GM11168 (cell line): ENCODE measurements at regions not wholly inside any gene's neighbourhood (a gene's known extent, or its start where the extent isn't known, plus 50 kb on each side); places are given as distances from the start of the nearest gene placed in this dataset.
"Not testable (repeated sequence)": the region's sequence is repeated elsewhere in the genome, so short reads cannot be mapped to it uniquely, and the experiment has no call there.

Experiments used
- in situ Hi-C: fragments of 300-500 bp; cut with MboI; formaldehyde crosslinking; loops from one replicate; pipeline ENCODE4 v1.12.0; 2022; ENCODE audit warnings: low sequenced_read_pairs; ENCODE audit not compliant: unreplicated experiment

DNA sequence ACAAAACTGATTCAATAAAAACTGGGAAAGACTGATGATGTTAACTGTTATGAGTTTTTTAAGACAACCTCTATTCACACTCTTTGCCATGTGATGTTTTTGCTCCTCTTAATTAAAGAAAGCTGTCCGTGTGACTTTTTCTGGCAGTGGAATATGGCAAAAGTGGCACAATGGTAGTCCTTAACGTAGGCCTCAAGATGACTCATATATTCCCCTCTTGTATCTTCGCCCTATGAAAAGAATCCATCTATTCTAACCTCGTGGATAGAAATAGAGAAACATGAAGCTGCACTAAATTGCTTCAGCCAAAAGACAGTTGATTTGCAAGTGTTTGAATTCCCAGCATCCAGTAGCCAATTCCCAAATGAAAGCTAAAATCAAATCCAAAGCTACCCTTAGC lies 603.8 kb upstream of the PCDH7 start:
- in situ Hi-C loops, result no loop called here

DNA sequence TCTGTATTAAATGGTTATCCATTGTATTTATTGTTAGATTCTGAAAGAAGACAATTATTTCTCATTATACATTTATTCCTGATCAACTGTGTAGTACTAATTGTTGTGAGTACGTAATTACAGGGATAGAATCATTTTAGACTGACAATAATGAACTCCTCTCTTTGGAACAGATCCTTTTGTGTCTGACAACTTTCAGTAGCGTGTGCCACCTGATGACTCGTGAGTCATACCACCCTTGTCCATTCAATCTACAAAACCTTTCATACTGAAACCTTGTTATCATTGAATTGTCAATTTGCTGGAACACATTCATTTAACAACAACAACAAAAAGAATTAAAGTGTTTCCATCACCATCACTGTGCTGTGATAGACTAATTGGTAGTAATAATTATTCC lies 602.7 kb upstream of the PCDH7 start:
- in situ Hi-C loops, result no loop called here

DNA sequence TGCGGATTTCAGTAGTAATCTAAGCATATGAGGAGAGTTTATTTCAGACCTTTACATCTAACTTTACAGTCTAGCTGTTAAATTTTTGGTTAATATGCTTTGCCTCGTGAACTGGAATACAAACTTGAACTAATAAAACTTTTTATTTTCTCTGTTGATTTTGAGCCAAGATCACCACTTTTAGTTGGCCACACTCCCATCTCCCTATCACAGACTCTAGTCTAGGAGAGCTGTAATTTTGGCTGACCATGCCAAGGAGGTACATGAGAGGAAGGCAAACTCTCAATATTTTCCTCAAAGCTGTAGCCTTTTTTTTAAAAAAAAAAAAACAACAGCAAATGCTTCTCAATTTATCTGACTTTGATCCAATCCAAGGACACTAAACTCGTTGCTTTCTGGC lies 597.5 kb upstream of the PCDH7 start:
- in situ Hi-C loops, result no loop called here

DNA sequence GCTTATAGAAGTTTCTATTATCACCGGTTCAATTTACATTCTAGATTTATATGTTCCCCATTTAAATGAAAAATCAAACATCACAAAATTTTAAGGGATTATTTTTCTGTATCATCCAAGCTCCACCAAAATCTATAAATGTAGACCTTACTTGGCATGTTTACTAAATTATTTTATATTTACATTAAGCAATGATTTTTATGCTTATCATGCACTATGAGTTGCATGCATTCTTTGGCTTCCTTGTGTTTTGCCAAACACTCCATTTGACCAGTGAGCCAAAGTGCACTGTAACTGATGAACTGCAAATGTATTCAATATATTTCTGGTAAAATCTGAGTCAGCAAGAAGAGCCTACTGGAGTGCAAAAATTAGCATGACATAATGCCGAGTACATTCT lies 595.5 kb upstream of the PCDH7 start:
- in situ Hi-C loops, result not testable (repeated sequence)

DNA sequence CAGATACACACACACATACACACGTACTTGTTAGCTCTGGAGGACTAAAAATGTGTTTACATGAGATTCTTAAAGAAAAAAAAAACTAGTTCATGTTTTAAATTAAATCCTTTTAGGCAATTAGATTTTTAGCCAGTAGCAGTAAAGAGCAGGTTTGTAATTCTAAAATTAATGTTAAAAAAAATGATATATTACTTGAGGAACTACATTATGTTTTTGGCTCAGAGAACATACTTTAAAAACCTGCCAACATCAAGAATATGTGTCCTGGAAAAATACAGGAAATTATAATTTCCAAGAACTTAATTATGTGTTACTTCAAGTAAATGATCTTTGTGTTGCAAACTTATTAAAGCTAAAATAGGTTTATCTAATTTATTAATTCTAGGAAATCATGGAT lies 594.3 kb upstream of the PCDH7 start:
- in situ Hi-C loops, result no loop called here

DNA sequence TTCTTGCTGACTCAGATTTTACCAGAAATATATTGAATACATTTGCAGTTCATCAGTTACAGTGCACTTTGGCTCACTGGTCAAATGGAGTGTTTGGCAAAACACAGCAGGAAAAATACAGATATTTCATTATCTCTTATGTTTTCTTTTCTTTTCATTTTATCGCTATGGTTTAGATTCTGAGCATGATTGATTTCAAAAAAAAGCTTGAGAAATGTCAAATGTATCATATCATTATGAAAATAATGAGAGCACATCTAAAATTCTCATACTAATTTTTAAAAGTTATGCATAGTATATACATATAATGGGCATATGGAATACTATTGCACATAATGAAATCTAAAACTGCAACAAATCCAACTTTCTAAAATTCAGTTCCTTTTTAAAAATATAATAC lies 593.8 kb upstream of the PCDH7 start:
- in situ Hi-C loops, result no loop called here

DNA sequence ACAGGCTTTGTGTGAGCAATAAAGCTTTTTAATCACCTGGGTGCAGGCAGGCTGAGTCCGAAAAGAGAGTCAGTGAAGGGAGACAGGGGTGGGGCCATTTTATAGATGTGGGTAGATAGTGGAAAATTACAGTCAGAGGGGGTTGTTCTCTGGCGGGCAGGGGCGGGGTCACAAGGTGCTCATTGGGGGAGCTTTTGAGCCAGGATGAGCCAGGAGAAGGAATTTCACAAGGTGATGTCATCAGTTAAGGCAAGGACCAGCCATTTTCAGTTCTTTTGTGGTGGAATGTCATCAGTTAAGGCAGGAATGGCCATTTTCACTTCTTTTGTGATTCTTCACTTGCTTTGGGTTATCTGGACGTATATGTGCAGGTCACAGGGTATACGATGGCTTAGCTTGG lies 571.3 kb upstream of the PCDH7 start:
- in situ Hi-C loops, result not testable (repeated sequence)

DNA sequence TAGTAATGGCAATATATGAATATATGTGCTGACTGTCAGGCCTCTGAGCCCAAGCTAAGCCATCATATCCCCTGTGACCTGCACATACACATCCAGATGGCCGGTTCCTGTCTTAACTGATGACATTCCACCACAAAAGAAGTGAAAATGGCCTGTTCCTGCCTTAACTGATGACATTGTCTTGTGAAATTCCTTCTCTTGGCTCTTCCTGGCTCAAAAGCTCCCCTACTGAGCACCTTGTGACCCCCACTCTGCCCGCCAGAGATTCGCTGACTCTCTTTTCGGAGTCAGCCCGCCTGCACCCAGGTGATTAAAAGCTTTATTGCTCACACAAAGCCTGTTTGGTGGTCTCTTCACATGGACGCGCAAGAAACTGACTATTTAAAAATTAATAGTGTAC lies 570.6 kb upstream of the PCDH7 start:
- in situ Hi-C loops, result not testable (repeated sequence)

DNA sequence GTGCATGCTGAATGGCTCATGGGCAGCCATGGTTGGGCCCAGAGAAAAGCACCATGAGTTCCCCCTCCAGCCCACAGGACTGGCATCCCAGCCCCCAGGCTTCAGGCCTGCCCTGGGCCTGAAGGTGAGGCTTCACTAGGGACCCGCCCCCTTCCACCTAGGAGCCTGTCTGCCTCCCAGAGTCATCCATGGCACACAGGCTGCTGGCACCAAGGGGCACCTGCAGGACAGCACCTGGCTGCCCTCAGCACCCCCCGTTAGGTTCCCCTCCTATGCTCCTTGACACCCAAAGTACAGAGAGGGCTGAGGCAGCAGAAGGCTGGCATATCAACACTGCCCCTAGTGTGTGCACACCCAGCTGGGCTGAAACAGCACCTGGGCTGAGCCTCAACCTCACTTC lies 566.7 kb upstream of the PCDH7 start:
- in situ Hi-C loops, result no loop called here

DNA sequence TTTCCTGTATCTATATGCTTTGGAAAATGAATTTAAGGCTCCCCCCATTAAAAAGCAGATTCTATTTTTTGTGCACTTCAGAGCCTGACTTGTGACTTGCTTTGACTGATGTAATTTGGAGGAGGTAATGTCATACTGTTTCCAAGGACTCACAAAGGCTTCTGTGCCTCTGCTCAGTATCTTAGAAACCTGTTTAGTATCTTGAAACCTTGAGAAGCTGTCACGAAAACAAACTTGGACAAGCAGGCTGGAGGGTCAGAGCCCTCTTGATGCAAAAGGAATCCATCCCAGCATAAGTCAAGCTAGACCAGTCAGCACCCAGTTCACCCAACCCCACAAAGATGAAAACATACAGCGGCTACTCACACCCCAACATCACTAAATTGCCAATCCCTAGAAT lies 560.0 kb upstream of the PCDH7 start:
- in situ Hi-C loops, result no loop called here

DNA sequence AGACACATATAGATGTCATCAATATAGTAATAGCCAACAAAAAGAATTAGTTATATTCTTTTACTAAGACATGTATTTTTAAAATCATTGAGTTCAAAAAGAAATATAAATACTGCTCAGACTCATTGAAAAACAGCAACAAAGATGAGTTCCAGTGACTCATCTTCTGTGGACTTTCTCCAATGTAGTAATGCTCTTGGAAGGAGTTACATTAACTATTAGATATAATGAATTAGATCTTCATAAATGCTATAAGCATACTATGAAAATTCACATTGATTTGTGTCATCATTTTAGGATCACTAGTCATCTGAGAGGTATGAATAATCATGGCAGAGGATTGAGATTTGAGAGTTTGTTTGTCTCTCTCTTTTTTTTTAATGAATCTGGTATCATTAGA lies 547.8 kb upstream of the PCDH7 start:
- in situ Hi-C loops, result no loop called here

DNA sequence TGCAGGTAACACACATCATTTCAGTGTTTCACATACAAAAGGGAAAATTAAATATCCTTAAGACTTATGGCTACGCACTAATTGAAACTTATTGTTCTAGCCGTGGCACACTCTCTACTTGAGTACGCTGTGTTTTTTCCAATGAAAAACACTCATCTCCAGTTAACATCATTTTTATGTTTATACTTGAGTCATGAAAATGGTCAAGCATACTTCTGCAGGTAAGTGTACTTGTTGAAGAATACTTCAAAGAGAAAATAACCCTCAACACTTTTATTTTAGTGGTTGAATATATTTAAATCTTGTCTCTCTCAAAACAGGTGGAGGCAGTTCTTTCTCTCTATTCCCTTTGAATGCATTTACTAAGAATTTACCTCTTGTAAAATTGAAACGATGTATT lies 538.7 kb upstream of the PCDH7 start:
- in situ Hi-C loops, result no loop called here

DNA sequence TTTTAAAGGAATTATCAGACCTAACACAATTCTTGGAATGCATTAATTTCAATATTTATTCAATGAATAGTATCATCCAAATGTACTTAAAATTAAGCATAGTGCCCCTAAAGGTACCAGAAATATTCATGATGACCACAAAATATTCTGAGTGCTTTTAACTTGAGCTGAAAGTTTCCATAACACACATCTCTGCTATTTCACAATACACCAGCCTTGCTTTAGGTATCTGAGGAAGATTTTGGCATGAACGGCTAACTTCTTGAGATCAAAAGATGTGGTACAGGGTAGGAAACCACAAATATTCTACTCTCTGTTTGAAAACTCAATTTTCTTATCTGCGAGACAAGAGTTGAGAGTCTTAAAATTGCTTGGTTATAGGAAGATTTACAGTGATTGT lies 538.3 kb upstream of the PCDH7 start:
- in situ Hi-C loops, result no loop called here

DNA sequence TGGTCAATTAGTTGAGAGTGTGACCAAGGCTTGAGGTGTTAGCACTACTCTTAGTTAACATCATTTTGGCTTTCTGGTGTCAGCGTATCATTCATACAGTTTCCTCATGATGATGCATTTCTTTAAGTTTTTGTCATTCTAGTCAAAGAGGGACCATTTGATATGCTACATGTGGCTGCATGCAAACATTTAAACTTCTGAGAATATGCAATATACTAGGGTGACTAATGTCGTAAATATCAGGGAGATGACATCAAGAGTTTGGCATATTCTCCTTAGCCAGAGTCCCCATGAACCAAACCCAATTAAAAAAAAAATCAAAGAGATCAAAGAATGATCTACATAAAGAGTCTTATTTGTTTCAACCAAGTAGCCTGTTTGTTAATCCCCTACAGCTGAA lies 537.4 kb upstream of the PCDH7 start:
- in situ Hi-C loops, result no loop called here

DNA sequence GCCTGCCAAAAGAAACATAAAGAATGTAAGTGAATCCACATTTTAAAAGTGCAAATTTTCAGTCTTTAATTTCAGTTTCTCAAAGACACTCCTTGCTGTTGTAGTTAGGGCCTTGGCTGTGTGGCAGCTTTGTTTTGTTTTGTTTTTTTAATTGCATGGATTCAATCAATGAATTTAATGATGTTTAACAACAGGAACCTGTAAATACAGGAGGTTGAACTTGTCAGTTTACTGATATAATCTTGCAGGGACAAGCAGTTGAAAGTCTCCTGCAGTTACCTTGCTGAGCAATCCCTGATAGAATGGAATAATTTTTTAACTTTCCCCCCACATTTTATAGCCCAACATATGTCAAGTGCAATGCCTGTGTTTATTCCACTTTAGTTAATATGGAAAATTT lies 528.3 kb upstream of the PCDH7 start:
- in situ Hi-C loops, result no loop called here

DNA sequence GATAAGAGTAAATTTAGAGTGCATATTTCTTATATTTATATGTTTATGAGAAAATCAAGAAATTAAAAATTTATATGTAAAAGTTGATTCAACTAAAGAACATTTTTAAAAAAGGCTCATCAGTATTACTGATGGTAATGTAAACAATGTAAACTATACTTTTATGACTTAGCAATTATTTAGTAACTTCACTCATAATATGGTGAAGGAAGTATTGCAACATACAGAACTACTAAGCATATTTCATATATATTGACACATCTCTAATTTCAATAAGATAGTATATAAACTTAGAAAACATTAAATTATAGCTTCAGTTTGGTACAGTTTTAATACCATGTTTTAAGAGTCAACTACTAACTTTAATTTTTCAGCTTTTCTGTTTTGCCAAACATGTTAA lies 512.8 kb upstream of the PCDH7 start:
- in situ Hi-C loops, result no loop called here

DNA sequence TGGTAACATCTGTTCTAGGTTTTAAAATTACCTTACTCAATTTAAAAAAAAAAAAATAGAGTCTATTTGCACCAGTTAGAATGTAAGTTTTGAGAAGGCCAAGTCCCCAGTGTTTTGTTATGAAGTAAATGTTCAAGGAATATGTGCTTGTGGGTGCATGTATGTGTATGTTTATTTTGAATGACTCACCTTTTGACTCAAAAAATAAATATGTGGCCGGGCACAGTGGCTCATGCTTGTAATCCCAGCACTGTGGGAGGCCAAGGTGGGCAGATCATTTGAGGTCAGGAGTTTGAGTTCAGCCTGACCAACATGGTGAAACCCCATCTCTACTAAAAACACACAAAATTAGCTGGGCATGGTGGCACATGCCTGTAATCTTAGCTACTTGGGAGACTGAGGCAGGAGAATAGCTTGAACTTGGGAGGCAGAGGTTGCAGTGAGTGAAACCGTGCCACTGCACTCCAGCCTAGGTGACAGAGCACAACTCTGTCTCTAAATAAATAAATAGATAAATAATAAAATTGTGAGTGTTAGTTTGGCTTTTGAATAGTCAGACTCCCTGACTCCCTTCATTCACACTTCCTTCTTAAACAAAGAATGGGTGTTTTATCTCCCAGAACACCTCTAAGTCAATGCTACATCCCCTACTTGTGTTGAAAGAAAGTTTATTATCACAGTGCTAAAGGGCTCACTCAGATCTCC lies 511.3 kb upstream of the PCDH7 start:
- in situ Hi-C loops, result no loop called here

DNA sequence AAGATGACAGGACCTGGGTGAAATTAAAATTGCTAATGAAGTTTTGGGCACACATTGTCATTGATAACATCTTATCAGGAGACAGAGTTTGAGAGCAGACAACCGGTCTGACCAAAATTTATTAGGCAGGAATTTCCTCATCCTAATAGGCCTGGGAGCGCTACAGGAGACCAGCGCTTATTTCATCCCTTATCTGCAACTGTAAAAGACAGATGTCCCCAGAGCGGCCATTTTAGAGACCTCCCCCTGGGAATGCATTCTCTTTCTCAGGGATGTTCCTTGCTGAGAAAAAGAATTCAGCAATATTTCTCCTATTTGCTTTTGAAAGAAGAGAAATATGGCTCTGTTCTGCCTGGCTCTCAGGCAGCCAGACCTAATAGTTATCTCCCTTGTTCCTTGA lies 504.2 kb upstream of the PCDH7 start:
- in situ Hi-C loops, result not testable (repeated sequence)

DNA sequence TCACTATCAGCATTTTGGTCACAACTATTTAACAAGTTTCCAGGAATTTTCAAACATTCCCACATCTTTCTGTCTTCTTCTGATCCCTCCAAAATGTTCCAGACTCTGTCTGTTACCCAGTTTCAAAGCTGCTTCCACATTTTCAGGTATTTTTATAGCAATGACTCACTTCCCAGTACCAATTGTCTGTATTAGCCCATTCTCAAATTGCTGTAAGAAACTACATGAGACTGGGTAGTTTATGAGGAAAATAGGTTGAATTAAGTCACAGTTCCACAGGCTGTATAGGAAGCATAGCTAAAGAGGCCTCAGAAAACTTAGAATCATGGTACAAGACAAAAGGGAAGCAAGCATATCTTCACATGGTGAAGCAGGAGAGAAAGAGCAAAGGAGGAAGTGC lies 475.0 kb upstream of the PCDH7 start:
- in situ Hi-C loops, result no loop called here

DNA sequence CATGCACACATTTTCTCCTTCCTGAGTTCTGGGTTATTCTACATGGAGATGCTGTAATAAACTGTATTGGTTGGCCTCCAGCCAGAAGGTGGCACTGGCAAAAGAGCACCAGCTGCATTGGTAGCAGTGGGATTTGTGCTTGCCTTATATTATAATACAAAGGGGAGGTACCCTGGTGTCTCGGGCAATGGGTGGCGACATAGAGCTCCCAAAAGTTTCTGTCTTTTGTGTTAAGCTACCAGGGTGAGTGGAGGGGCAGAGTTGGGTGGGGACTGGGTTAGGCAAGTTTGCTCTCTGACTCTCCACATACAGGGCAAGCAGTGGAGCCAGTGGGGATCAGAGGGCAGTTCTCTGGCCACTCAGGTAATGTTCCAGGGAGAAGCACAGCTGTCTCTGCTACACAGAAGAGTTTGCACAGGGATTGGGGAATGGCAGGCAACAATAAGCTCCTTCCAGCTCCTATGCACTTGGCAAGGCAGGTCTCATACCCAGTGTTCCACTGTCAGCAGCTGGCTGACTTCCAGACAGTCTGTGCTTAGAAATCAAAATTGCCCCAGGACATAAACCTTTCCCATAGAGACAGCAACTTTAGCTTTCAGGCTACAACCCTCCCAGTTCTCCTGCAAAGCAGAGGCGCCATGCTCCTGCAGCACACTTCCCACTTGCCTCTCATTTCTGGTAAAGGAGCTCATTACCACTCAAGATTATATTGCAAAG lies 463.9 kb upstream of the PCDH7 start:
- in situ Hi-C loops, result no loop called here

DNA sequence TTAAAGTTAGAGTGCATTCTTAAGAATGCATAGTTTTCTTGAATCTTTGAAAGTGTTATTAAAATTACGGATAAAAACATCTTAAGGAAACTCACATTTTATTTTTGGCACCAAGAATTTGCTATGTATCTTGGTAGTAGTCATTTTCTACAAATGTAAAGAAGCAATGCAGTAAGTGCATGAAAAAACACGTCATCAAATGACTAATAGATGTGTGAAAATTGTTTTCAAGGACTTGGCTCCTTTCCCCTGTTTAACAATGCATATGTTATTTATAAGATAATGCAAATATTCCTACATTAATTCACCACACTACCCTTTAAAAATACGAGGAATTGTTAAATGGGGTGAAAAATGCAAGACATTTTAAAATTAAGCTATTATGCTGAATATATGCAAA lies 461.2 kb upstream of the PCDH7 start:
- in situ Hi-C loops, result no loop called here

DNA sequence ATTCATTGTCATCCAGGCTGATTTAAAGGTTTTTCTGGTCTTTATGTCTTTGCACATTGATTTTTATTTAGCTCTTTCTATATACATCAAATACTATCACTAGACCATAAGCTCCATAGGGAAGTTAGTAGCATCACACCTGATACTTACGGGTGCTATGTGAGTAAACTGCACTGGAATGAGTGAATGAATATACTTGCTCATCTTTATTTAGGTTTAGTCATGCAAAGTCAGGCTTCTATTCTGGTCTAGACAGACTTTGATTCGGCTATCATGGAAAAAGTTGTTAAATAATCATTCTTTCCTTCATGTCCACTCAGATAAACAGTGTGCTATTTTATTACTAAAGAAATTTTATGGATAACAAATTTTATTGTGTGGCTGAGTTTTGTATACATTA lies 457.8 kb upstream of the PCDH7 start:
- in situ Hi-C loops, result no loop called here
